RWPE2 (cell line): ENCODE measurements at regions not wholly inside any gene's neighbourhood (a gene's known extent, or its start where the extent isn't known, plus 50 kb on each side); places are given as distances from the start of the nearest gene placed in this dataset.
"Not testable (repeated sequence)": the region's sequence is repeated elsewhere in the genome, so short reads cannot be mapped to it uniquely, and the experiment has no call there.

ENCODE experiments used
- ATAC-seq: fragments of 200-7000 bp; cut with Tn5 transposase; 3 replicates; pipeline ENCODE4 v1.9.1; 2021; ENCODE audit warnings: low read depth
- DNase-seq: peaks from one replicate; pipeline ENCODE4 v3.0.0-alpha.2; 2020; ENCODE audit warnings: low spot score
- H3K27ac ChIP-seq: fragments of 450-650 bp; 2 replicates; pipeline ENCODE4 v1.5.1; 2017; ENCODE audit warnings: mild to moderate bottlenecking; ENCODE audit not compliant: poor library complexity, severe bottlenecking
- H3K27me3 ChIP-seq: fragments of 250-450 bp; sonication (Bioruptor Pico); 2 replicates; pipeline ENCODE4 v1.5.1; 2021; ENCODE audit warnings: mild to moderate bottlenecking, moderate library complexity; ENCODE audit not compliant: insufficient read depth, poor library complexity, severe bottlenecking
- H3K36me3 ChIP-seq: fragments of 250-450 bp; sonication (Bioruptor Pico); 2 replicates; pipeline ENCODE4 v1.5.1; 2020; ENCODE audit warnings: low read depth, mild to moderate bottlenecking, moderate library complexity
- H3K4me1 ChIP-seq: fragments of 250-450 bp; sonication (Bioruptor Pico); 2 replicates; pipeline ENCODE4 v1.5.1; 2021; ENCODE audit warnings: mild to moderate bottlenecking, moderate library complexity; ENCODE audit not compliant: insufficient read depth, poor library complexity, severe bottlenecking
- H3K4me3 ChIP-seq: fragments of 250-450 bp; sonication (Bioruptor Pico); 2 replicates; pipeline ENCODE4 v1.5.1; 2021; ENCODE audit warnings: mild to moderate bottlenecking, moderate library complexity; ENCODE audit not compliant: severe bottlenecking
- H3K9me3 ChIP-seq: fragments of 250-450 bp; sonication (Bioruptor Pico); 2 replicates; pipeline ENCODE4 v1.5.1; 2021; ENCODE audit warnings: mild to moderate bottlenecking, moderate library complexity; ENCODE audit not compliant: severe bottlenecking
- TF ChIP-seq, protein P1 (sequence below): fragments of 450-650 bp; IDR thresholded peaks from one replicate; pipeline ENCODE4 v1.5.1; 2017; ENCODE audit warnings: mild to moderate bottlenecking, moderate library complexity; ENCODE audit not compliant: poor library complexity, severe bottlenecking

DNA sequence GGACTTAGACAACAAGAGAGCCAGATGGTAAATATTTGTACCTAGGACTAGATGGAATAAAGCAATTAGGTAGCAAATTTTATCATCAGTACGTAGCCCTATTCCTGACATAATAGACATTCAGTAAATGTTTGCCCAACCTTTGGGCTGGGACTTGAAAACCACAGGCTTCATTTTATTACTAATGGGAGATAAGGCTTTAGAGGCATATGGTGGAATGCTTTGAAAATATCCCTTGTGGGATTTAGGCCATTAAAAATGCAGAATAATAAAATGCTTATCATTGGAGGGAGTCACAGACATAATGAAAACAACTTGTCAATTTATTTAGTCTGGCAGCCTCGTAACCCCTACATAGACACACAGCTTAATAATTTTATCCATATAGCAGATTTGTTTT lies 296.1 kb upstream of the SPAG17 start:
- H3K4me3 ChIP-seq = no peak overlapping the region
- no peak for ATAC-seq
- no peaks in the 10 kb centered on the region for H3K9me3 ChIP-seq
- H3K36me3 ChIP-seq = no peaks in the 10 kb centered on the region
- H3K27ac ChIP-seq = no peak overlapping the region
- TF ChIP-seq, protein P1, sequence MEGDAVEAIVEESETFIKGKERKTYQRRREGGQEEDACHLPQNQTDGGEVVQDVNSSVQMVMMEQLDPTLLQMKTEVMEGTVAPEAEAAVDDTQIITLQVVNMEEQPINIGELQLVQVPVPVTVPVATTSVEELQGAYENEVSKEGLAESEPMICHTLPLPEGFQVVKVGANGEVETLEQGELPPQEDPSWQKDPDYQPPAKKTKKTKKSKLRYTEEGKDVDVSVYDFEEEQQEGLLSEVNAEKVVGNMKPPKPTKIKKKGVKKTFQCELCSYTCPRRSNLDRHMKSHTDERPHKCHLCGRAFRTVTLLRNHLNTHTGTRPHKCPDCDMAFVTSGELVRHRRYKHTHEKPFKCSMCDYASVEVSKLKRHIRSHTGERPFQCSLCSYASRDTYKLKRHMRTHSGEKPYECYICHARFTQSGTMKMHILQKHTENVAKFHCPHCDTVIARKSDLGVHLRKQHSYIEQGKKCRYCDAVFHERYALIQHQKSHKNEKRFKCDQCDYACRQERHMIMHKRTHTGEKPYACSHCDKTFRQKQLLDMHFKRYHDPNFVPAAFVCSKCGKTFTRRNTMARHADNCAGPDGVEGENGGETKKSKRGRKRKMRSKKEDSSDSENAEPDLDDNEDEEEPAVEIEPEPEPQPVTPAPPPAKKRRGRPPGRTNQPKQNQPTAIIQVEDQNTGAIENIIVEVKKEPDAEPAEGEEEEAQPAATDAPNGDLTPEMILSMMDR = no peak
- H3K4me1 ChIP-seq = peaks cover 5% of the 10 kb centered on the region
- H3K27me3 ChIP-seq = no peaks in the 10 kb centered on the region
- no peak for DNase-seq

DNA sequence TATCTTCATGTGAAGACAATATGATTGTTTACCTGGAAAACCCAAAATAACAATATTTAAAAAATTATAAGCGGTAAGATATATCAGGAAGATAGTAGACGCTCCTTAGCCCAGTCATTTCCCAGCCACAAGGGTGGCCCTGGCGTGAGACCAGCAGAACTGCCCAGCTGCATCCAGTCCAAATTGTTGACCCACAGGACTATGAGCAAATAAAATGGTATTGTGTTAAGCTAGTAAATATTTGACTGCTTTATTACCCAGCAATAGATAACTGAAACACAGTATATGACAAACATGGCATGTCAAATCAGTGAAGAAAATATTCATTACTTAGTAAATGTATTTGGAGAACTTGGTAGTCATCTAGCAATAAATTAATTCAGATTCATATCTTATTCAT lies 294.3 kb upstream of the SPAG17 start:
- no peak for ATAC-seq
- no peaks in the 10 kb centered on the region for H3K27me3 ChIP-seq
- H3K9me3 ChIP-seq = no peaks in the 10 kb centered on the region
- TF ChIP-seq, protein P1 = no peak
- H3K36me3 ChIP-seq = no peaks in the 10 kb centered on the region
- DNase-seq = no peak
- no peaks in the 10 kb centered on the region for H3K4me1 ChIP-seq
- H3K27ac ChIP-seq = no peak overlapping the region
- no peak overlapping the region for H3K4me3 ChIP-seq

DNA sequence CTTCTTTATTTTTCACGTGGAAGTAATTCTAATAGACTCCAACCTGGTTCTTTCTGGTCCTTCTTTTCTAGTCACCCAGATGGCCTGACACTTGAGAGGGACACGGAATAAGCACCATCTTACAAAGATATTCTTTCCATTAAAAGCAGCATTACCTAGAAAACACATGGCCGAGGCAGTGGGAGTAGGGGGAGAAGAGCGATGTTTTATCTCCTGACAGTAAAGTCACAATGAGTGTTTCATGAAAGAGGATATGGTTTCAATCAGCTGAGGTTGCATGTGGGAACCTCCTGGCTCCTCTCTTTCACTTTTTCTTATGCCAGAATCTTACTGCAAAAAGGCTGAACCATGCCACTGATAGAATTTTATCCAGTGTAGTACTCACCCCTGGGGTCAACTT lies 288.8 kb upstream of the SPAG17 start:
- Histone ChIP-seq H3K27ac (no peak overlapping the region), H3K9me3 (no peaks in the 10 kb centered on the region), H3K27me3 (no peaks in the 10 kb centered on the region), H3K36me3 (no peaks in the 10 kb centered on the region), H3K4me3 (no peak overlapping the region), H3K4me1 (no peaks in the 10 kb centered on the region)
- no peak for DNase-seq
- ATAC-seq = no peak
- TF ChIP-seq, protein P1 = no peak

DNA sequence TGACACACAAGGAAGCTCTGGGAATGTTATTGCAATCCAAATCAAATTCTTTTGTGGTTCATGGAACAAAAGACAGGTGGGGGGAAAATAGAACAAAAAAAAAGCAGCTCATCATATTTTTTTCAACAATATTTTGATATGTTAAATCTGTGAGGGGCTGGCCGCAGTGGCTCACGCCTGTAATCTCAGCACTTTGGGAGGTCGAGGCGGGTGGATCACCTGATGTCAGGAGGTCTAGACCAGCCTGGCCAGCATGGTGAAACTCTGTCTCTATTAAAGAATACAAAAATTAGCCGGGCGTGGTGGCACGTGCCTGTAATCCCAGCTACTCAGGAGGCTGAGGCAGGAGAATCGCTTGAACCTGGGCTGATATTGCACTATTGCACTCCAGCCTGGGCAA lies 279.4 kb upstream of the SPAG17 start:
- not testable (repeated sequence) for ATAC-seq, DNase-seq

DNA sequence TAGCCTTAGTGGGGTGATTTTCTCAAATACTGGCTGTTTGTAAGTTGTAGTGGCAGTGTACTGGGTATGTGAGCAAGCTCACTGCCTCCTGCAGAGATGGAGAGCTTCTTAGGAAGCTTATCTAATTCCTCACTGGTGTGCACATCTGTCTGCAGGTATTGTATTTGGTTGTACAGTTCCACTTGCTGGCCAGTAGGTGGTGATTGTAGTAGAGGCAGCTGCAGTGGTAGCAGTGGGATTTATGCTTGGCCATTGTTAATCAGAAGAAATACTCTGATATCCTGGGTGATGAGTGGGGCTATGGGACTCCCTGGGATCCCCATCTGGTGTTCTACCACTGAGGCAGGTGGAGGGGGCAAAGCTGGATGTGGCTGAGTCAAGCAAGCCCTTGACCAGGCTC lies 276.1 kb upstream of the SPAG17 start:
- no peak for ATAC-seq
- H3K27ac ChIP-seq = no peak overlapping the region
- H3K27me3 ChIP-seq = no peaks in the 10 kb centered on the region
- no peaks in the 10 kb centered on the region for H3K4me1 ChIP-seq
- no peak for DNase-seq
- H3K9me3 ChIP-seq = no peaks in the 10 kb centered on the region
- no peak overlapping the region for H3K4me3 ChIP-seq
- no peaks in the 10 kb centered on the region for H3K36me3 ChIP-seq
- TF ChIP-seq, protein P1 = no peak

More for the DNA sequence above, 279.4 kb upstream of the SPAG17 start:
- H3K4me3 ChIP-seq, H3K9me3 ChIP-seq, H3K27ac ChIP-seq, H3K36me3 ChIP-seq, H3K4me1 ChIP-seq, H3K27me3 ChIP-seq: not testable (repeated sequence)
